ENCODE measurements at regions not wholly inside any gene's neighbourhood (a gene's known extent, or its start where the extent isn't known, plus 50 kb on each side); places are given as distances from the start of the nearest gene placed in this dataset.

DNA sequence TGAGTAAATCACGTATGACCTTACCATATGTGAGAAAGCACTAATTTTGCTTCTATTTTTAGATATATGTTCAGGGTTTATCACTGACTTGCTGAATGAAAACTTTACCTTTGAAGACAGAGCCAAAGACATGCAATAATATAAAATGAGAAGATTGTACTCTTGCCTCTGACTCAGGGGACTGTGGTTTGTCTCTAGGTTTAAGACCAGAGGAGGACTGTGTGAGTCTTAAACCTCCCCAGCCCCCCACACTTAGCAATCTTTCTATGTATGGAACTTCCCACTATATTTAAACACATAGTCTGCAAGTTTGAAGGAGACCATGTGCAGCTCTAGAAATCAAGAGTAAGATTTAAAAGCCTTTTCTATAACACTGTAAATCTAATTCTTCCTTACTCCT lies 368.7 kb upstream of the FAM241A start:
- no peak overlapping the region for H3K4me3 ChIP-seq (ENCODE audit: insufficient read depth, low read depth, low read length)
- no peaks in the 10 kb centered on the region for H3K36me3 ChIP-seq (replicated peaks; ENCODE audit: control insufficient read depth, insufficient read depth, low read length)
- no peak for DNase-seq
- H3K27me3 ChIP-seq (ENCODE audit: control insufficient read depth, insufficient read depth, low read length): no peaks in the 10 kb centered on the region

DNA sequence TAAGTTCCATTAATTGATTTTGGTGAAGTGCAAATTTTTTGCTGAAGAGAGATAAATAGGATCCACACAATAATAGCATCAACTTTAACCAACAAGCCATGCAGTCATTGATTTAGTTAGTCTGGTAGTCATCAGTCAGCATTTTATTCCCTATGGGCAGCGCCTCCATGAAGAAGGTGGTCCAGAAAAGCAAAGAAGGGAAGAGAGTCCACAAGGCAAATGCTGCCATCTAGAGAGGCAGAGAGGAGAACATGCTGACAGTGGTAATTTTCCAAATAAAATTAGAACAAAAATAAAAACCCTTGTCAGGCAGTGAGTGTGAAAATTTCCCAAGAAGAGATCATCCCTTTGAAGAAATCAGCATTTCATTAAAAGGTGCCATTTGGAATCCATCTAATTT lies 366.7 kb upstream of the FAM241A start:
- DNase-seq: peak; percentile 37
- Histone ChIP-seq H3K36me3 (replicated peaks; ENCODE audit: control insufficient read depth, insufficient read depth, low read length) (no peaks in the 10 kb centered on the region), H3K4me3 (ENCODE audit: insufficient read depth, low read depth, low read length) (no peak overlapping the region), H3K27me3 (ENCODE audit: control insufficient read depth, insufficient read depth, low read length) (no peaks in the 10 kb centered on the region)

DNA sequence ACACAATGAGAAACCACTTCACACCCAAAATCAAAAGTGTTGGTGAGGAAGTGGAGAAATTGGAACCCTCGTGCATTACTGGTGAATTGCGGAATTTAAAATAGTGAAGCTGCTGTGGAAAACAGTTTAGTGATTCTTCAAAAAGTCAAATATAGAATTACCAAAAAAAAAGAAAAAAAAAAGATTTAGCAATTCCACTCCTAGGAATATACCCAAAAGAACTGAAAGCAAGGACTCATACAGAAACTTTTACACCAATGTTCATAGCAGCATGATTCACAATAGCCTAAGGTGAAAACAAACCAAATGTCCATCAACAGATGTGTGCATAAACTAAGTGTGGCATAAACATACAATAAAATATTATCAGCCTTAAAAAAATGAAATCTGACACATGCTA lies 364.3 kb upstream of the FAM241A start:
- Histone ChIP-seq H3K36me3 (replicated peaks; ENCODE audit: control insufficient read depth, insufficient read depth, low read length) (no peaks in the 10 kb centered on the region), H3K4me3 (ENCODE audit: insufficient read depth, low read depth, low read length) (no peak overlapping the region)
- DNase-seq: no peak

DNA sequence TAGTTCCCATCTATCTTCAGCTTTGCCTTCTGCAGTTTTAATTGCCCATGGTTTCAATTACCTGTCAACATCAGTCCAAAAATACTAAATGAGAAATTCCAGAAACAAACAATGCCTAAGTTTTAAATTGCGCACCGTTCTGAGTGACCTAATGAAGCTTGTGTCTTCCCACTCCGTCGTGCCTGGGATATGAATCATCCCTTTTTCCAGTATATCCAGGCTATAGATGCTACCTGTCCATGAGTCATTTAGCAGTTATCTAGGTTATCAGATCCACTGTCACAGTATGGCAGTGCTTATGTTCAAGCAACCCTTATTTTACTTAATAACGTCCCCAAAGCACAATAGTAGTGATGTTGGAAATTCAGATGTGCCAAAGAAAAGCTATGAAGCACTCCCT lies 363.6 kb upstream of the FAM241A start:
- Histone ChIP-seq H3K4me3 (ENCODE audit: insufficient read depth, low read depth, low read length) (no peak overlapping the region), H3K27me3 (ENCODE audit: control insufficient read depth, insufficient read depth, low read length) (no peaks in the 10 kb centered on the region), H3K36me3 (replicated peaks; ENCODE audit: control insufficient read depth, insufficient read depth, low read length) (no peaks in the 10 kb centered on the region)
- no peak for DNase-seq

More for the DNA sequence above, 364.3 kb upstream of the FAM241A start:
- no peaks in the 10 kb centered on the region for H3K27me3 ChIP-seq (ENCODE audit: control insufficient read depth, insufficient read depth, low read length)

DNA sequence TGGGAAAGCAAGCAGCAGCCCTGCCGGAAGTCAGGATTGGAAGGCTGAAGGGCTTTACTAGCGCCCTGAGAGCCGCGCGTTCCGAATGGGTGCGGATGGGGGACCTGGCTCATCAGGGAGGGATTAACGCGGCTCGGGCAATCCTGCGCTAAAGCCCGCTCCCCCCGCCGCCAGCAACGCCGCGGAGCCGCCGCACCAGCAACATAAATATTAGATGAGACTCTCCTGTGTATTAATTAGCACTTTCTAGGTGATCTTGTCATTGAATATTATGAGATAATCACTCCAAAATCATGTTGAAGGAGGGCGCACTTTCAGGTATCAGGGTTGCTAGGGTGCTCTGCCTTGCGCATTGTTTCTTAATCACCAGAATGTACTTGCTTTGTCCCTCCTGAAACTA lies 357.2 kb upstream of the FAM241A start:
- Histone ChIP-seq H3K4me3 (ENCODE audit: insufficient read depth, low read depth, low read length) (peak overlapping the region; percentile 20; the same call in 1 of the 2 replicates), H3K27me3 (ENCODE audit: control insufficient read depth, insufficient read depth, low read length) (no peaks in the 10 kb centered on the region; the same call in 1 of the 2 replicates), H3K36me3 (replicated peaks; ENCODE audit: control insufficient read depth, insufficient read depth, low read length) (no peaks in the 10 kb centered on the region)
- peak; percentile 58 for DNase-seq

DNA sequence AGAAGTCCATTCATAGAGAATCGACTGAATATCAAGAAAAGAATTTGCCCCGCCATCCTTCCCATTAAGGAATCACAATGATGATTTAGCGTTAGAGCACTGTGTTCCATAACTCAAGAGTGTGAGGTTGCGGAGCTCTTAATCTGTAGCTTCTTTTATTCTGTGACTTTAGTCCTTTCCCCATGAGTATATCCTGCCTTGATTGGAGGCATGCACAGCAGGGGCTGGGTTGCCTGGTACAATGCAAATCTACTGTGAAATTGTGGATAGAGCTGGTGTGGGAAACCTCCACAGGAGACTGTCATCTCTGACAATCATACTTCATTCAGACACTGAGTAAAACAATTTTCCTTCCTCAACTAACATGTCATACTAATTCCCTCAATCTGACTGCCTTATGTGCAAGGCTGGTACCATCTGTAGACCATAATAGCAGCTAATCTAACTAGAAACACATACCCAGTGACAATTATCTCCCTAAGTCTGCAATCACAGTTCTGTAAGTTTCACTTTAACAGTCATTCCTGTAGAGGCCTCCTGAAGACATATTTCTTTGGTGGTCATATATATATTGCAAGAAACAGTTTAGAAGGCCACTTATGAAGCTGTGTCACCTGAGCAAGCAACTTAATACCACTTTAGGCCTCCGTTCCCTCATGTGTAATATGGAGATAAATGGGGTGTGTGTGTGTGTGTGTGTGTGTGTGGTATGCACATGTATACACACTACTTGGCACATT lies 355.2 kb upstream of the FAM241A start:
- Histone ChIP-seq H3K27me3 (ENCODE audit: control insufficient read depth, insufficient read depth, low read length) (no peaks in the 10 kb centered on the region; the same call in 1 of the 2 replicates), H3K4me3 (ENCODE audit: insufficient read depth, low read depth, low read length) (no peak overlapping the region), H3K36me3 (replicated peaks; ENCODE audit: control insufficient read depth, insufficient read depth, low read length) (no peaks in the 10 kb centered on the region)
- no peak for DNase-seq

DNA sequence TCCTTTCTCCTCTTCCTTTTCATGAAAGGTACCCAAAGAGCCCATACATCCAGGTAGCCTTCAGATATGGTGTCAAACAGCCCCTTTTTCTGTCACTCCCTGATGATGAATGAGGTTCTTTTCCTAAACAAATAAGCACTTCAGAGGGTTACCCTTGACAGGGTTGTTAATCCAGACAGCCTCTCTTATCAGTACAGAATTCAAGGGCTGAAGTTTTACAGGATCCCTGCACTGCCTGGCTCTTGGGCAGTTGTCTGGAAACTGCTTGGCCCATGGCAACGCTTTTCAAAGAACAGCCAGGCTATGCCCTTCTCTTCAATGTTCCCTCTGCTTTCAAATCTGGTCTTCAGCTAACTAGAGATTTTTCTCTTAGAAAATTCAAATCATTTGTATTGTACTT lies 352.6 kb upstream of the FAM241A start:
- no peak for DNase-seq
- Histone ChIP-seq H3K27me3 (ENCODE audit: control insufficient read depth, insufficient read depth, low read length) (no peaks in the 10 kb centered on the region; the same call in 1 of the 2 replicates), H3K4me3 (ENCODE audit: insufficient read depth, low read depth, low read length) (no peak overlapping the region), H3K36me3 (replicated peaks; ENCODE audit: control insufficient read depth, insufficient read depth, low read length) (no peaks in the 10 kb centered on the region)

DNA sequence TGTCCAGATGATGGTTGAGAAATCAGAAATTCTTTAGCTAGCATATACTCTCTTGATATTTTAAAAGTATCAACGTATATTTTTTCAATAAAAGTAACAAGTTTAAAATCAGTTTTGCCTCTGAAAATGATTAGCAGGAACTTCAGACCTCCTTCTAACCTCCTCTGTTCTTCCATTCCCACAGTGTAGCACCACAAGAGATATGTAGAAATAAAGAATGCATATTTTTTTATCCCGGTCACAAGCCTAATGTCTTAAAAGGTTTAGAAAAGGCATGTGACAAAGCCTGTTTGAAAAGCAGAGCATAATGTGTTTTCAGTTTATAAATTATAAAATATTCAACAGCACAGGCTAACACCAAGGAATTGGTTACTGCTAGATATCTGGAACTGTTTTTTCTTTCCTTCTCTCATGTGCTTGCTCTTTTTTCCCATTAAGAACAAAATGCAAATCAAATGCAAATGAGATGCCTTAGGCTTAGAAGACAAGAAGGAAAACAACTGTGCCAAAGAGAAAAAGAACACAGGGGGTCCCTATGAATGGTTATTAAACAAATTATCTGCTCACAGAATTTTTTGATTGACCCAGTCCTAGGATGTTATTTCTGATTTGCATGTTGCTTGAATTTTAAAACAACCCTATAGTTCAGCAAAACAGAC lies 351.7 kb upstream of the FAM241A start:
- Histone ChIP-seq H3K36me3 (replicated peaks; ENCODE audit: control insufficient read depth, insufficient read depth, low read length) (no peaks in the 10 kb centered on the region), H3K27me3 (ENCODE audit: control insufficient read depth, insufficient read depth, low read length) (no peaks in the 10 kb centered on the region; the same call in 1 of the 2 replicates), H3K4me3 (ENCODE audit: insufficient read depth, low read depth, low read length) (no peak overlapping the region)
- DNase-seq: no peak

DNA sequence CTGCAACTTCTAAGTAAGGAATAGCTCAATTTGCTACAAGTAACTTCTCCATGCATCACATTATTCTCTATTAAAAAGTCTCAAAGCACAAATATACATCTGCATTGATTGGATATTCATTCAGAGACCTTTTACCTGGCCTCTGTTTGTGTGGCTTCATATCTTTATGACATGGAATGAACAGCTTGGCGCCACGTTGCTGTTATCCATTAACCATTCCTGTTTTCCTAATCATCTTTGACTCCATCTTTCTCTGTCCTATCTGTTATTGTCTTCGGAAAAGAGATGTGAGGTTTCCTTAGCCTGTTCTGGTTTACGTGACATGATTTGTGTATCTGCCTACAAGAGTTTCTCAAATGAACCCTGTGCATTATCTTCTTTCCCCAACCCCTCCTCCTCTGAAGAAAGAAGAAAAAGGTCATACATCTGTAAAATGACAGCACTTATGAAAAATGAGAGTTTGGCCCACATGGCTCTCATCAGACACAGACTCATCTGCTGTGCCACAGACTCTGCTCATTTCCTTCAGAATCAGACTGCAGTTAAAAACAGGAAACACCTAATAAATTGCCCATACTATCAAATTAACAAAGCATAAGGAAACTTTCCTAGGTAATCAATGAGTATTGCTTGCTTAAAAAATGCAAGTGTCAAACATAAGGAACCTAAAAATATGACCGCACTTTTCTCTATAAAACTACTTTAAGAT lies 347.6 kb upstream of the FAM241A start:
- Histone ChIP-seq H3K4me3 (ENCODE audit: insufficient read depth, low read depth, low read length) (no peak overlapping the region), H3K36me3 (replicated peaks; ENCODE audit: control insufficient read depth, insufficient read depth, low read length) (no peaks in the 10 kb centered on the region), H3K27me3 (ENCODE audit: control insufficient read depth, insufficient read depth, low read length) (no peaks in the 10 kb centered on the region)
- DNase-seq: no peak

DNA sequence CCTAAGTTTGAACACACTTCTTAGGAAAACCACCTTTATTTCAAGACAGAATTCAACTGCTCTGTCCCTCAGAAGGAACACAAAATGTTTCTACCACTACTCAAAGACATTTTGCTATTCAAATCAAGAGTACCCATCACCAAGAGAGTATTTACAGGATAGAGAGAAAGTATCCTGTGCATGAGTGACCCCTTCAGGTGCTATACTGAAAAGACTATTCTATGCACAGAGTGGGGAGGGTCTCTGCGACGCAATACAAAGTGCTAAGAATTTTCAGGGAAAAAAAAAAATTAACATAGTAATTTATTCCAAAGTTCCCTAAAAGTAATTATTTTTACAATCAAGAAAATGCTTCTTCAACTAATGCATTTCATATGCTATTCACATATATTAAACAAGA lies 346.4 kb upstream of the FAM241A start:
- no peaks in the 10 kb centered on the region for H3K36me3 ChIP-seq (replicated peaks; ENCODE audit: control insufficient read depth, insufficient read depth, low read length)
- peak; percentile 18 for DNase-seq
- no peaks in the 10 kb centered on the region for H3K27me3 ChIP-seq (ENCODE audit: control insufficient read depth, insufficient read depth, low read length)
- no peak overlapping the region for H3K4me3 ChIP-seq (ENCODE audit: insufficient read depth, low read depth, low read length)

DNA sequence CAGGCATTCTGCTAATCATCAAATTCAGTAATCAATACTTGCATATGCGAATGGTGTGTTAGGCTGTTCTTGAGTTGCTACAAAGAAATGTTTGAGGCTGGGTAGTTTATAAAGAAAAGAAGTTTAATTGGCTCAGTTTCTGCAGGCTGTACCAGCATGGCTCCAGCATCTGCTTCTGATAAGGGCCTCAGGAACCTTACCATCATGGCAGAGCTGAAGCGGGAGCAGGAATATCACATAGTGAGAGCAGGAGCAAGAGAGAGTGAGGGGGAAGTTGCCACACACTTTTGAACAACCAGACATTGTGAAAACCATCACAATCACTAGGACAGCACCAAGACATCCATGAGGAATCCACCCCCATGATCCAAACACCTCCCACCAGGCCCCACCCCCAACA lies 344.7 kb upstream of the FAM241A start:
- Histone ChIP-seq H3K27me3 (ENCODE audit: control insufficient read depth, insufficient read depth, low read length) (no peaks in the 10 kb centered on the region; the same call in 1 of the 2 replicates), H3K4me3 (ENCODE audit: insufficient read depth, low read depth, low read length) (no peak overlapping the region), H3K36me3 (replicated peaks; ENCODE audit: control insufficient read depth, insufficient read depth, low read length) (no peaks in the 10 kb centered on the region)
- DNase-seq: no peak

DNA sequence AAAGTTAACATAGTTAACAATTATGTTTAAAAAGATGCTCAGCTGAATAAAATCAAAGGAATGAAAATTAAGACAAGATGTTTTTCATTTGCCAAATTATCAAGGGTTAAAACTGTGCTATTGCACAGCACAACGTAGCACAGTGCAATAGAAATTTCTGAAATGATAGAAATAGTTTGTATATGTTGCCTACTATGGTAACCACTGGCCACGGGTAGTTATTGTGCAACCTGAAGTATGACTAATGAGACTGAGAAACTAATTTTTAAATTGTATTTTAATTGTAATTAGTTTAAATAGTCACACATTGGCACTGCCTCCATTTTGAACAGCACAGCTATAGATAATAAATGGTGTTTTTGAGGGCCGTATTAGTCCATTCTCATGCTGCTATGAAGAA lies 343.1 kb upstream of the FAM241A start:
- peaks cover 2% of the 10 kb centered on the region; the same call in 1 of the 2 replicates for H3K27me3 ChIP-seq (ENCODE audit: control insufficient read depth, insufficient read depth, low read length)
- H3K36me3 ChIP-seq (replicated peaks; ENCODE audit: control insufficient read depth, insufficient read depth, low read length): no peaks in the 10 kb centered on the region
- no peak for DNase-seq
- H3K4me3 ChIP-seq (ENCODE audit: insufficient read depth, low read depth, low read length): no peak overlapping the region

DNA sequence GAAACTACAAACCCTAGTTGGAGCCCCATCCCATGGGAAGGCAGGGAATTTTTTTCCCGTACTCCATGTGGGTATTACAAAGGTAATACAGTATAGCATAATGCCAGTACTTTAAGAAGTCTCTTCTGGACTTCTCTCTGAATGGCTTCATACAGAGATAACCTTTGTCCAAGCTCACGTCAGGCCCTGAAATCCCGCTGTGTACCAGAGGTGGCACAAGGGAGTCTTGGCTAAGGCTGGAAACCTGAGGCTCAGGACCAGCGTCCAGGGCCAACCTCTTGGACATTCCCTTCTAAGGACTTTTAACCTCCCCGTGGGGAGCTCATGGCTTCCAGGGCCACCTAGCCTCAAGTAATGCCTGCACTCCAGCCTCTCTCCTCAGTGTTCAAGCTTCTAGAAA lies 338.9 kb upstream of the FAM241A start:
- DNase-seq: peak; percentile 25
- no peak overlapping the region for H3K4me3 ChIP-seq (ENCODE audit: insufficient read depth, low read depth, low read length)
- no peaks in the 10 kb centered on the region for H3K36me3 ChIP-seq (replicated peaks; ENCODE audit: control insufficient read depth, insufficient read depth, low read length)
- peaks cover 14% of the 10 kb centered on the region for H3K27me3 ChIP-seq (ENCODE audit: control insufficient read depth, insufficient read depth, low read length)

DNA sequence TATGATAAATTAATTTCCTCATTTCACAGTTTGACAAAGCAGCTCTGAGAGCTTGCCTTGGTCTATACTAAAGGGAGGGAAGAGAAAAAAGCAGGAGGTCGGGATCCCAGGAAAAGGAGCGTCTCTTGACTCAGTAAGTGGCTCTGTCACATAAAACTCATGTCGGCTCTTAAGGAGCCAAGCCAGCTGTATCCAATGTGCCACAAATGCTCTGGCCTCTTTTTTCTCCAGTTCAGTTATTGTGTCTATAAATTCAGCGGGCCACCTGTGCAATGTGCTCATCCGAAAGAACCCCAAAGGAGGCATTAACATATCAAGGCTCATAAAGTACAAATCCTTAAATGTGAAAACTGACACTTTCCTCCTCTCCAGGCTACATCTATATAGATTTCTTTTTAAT lies 337.7 kb upstream of the FAM241A start:
- DNase-seq: no peak
- H3K4me3 ChIP-seq (ENCODE audit: insufficient read depth, low read depth, low read length): no peak overlapping the region

DNA sequence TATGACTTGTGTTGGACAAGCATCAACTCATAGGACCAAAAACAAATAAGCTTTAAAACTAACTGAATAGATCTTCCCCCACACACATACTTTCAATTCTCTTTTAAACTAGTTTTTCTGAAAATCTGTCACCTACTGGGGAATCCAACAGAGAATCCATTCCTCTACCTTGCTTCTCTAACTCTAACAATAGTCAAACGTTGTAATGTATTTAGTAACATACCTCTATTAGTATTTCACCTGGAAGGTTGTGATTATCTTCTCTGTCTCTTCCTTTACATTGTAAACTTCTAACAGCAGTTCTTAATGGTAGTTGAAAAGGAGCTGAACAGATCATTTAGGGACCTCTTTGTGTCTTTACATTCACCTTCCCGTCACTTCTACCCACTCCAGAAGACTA lies 337.1 kb upstream of the FAM241A start:
- peaks cover 14% of the 10 kb centered on the region for H3K27me3 ChIP-seq (ENCODE audit: control insufficient read depth, insufficient read depth, low read length)
- no peaks in the 10 kb centered on the region for H3K36me3 ChIP-seq (replicated peaks; ENCODE audit: control insufficient read depth, insufficient read depth, low read length)
- no peak overlapping the region for H3K4me3 ChIP-seq (ENCODE audit: insufficient read depth, low read depth, low read length)
- no peak for DNase-seq

More for the DNA sequence above, 337.7 kb upstream of the FAM241A start:
- Histone ChIP-seq H3K27me3 (ENCODE audit: control insufficient read depth, insufficient read depth, low read length) (peaks cover 14% of the 10 kb centered on the region), H3K36me3 (replicated peaks; ENCODE audit: control insufficient read depth, insufficient read depth, low read length) (no peaks in the 10 kb centered on the region)
